NOMO-1 treated with dmso at 0.1 percent for 144 hours (cell line): ENCODE measurements at regions not wholly inside any gene's neighbourhood (a gene's known extent, or its start where the extent isn't known, plus 50 kb on each side); places are given as distances from the start of the nearest gene placed in this dataset.
"Not testable (repeated sequence)": the region's sequence is repeated elsewhere in the genome, so short reads cannot be mapped to it uniquely, and the experiment has no call there.

Source experiments
- DNase-seq: peaks from one replicate; lab custom pipeline; 2025; ENCODE audit not compliant: unreplicated experiment; lab: John Stamatoyannopoulos, UW

DNA sequence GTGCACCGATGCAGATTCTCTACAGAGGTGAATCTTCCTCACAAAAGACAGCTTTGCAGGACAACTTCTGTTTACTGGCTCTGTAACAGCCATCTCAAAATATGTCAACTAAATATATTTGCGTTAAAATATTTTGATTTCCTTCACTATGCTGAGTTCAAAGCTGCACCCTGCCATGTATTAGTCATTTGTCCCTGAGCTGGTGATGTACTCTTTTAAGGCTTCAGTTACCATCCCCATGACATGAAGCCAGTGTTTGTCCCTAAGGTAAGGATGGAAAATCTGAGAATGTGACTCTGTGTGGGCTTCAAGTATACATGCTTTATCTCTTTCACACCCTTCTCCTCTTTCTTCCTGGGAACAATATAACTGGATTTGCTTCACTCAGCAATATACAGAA, 70.2 kb upstream of the BTG3 start:
- DNase-seq: no peak

DNA sequence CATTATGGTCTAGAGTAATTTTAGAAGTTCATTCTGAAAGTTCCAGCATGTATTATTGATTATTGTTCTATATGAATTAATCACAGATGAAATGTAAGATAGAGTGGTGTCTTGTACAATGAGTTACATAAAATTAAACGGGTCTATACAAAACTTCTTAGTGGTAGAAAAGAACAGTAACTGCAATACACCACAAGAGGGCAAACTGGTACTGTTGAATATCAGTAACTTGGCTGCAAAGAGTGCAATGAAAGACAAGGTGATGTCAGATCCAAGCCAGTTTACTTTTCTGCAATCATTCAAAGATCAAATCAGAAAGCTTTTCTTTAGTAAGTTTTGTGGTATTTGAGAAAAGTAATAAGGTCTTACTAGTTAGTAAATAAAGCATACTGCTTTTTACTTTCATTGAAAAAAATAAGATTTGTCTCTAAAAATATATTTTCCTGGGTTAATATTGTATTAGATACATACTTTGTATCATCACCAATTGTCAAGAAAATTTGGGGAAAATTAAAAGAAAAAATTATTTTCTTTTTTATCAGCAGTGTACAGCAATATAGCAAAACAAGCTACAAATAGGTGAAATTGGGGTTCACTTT, 66.4 kb upstream of the BTG3 start:
- DNase-seq: peak; percentile 7

DNA sequence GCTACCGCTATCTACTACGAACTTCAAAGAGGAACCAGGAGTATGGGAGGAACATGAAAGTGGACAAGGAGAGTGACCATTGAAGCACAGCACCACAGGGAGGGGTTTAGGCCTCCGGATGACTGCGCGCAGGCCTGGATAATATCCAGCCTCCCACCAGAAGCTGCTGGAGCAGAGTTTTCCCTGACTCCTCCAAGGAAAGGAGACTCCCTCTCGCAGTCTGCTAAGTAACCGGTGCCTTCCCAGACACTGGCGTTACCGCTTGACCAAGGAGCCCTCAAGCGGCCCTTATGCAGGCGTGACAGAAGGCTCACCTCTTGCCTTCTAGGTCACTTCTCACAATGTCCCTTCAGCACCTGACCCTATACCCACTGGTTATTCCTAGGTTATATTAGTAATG, 64.2 kb upstream of the BTG3 start:
- DNase-seq: not testable (repeated sequence)

DNA sequence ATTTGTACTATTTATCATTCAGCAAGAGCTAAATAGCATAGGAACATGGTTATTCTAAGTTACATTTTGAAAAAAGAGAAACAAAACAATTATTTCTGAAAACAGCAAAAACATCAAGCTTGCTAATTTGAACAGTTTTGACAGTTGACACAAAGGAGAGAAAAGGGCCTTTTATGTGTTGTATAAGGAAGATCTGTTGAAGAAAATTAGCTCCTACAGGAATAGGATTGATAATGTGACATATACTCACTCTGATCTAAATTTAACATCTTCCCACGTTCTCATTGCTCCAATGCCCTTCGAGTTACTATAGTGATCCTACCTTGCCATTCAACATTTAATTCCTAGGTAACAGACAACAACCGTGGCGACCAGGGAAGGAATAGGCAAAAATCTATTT, 61.4 kb upstream of the BTG3 start:
- no peak for DNase-seq

DNA sequence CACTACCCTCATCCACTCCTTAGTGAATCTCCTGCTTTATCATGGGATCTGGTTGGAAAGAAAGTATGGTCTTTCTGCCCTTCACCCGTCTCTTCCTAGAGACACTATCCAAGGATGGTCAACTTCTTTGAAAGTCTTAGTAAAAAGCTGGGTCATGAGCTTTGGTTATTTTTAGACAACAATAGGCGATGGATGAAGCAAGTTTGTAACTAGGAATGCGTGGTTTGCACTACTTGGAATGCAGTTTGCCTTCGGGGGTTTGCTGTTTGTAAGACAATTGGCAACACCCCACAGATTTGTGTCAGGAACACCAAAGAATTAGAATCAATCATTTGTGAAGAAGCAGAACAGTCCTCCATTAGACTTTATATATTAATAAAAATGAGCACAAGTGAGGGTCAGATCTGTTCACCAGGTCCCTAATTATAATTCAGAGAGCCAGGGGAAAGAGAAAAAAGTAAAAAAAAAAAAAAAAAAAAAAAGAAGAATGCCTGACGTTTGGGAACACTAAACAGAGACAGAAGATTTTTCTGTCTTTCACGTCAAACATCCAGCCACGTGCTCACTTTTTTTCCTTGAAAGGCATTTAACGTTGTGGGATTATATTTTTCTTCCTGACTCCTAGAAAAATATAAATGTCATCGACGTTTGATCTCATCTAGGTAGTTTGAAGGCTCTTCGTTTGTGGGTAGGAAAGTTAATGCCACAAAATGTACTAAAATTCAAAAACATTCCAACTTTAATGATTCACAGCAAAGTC, 60.7 kb upstream of the BTG3 start:
- no peak for DNase-seq

DNA sequence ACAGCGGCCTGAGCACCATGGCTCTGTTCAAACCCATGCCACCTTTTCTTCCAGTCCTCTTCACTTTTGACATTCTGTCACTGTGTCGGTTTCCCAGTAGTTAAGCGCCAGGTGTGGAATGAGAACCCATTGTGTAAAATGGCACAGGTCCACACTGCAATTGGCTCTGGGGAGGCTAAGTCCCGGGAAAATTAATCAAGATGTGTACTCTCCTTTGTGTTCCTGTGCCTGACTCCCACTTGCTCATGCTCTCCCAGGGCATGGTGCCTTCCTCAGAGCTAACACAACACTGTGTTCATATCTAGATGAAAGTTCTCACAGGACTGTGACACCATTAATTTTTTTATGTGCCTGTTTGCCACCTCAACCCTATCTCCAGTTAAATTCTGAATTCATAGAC, 59.0 kb upstream of the BTG3 start:
- DNase-seq: no peak

GRCh38 chr21:17668479-17669140, 55.9 kb upstream of the BTG3 start:
- no peak for DNase-seq

DNA sequence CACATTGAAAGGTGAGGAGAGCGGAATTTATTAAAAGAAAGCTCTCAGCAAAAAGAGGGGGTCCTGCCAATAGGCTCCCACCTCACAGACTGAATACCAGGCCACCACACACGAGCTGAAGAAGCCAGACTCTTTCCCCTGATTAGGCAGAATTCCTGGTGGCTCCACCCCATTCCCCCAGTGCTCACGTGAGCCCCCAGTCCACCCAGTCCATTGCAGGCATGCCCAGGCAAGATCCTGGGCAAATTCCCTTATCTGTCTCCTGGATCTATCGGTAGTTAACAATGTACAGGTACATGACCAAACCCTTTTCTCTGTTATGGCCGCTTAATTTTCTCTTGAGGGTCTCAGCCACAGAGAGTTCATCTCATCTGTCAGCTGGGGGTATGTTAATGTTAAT, 54.6 kb upstream of the BTG3 start:
- no peak for DNase-seq
